HG02642 (cell line): ENCODE measurements at regions not wholly inside any gene's neighbourhood (a gene's known extent, or its start where the extent isn't known, plus 50 kb on each side); places are given as distances from the start of the nearest gene placed in this dataset.

Experiments
- ATAC-seq: cut with Tn5 transposase; IDR thresholded peaks from one replicate; pipeline ENCODE4 v1.9.1; 2021; ENCODE audit warnings: mild to moderate bottlenecking; ENCODE audit not compliant: unreplicated experiment, poor library complexity

DNA sequence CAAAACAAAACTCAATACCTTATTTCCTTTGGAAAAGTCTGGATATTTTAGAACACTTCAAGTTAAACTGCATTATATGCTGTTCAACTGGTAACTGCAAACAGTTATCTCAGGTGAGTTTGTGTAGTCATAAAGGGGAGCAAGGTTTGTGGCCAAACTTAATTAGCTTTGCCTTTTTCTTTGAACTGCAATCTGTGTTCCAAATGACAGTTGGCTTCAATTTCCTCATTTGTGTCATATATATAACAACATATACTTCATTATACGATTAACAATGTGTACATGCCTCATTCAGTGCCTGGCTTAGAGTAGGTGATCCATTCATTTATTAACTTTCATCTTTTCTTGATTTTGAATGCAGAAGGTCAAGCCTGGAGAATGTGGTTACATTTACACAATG, 55.8 kb downstream of the KCNE4 start:
- ATAC-seq = no peak

DNA sequence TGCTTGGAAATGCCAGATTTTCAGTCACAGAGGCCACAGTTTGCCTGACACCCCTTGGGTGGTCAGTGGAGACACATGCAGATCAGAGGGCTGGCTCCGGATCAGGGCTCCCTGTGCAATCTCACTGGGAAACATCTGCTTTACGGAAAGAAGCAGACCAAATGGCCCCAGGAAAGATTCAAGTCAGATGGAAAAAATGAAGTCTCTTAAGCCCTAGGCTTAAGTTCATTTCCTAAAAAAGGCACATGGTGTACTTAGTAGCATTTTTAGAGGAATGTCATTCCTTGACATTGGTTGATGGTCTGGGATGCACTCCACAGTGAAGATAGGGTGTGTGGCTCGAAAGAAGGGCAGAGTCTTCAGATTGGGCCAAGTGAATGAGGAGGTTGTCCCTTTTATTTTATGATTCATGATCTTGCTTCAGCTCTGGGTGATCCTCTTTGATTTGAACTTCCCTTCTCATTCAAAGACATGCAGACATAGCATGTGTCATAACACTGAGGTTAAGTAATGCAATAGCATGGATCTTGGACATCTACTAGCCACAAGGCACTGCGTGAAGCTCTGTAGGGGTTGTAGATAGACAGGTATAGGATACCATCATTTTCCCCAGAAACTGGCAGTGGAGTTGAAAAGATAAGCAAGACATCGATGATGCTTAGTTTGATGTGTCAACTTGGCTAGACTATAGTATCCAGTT, 56.5 kb downstream of the KCNE4 start:
- no peak for ATAC-seq

DNA sequence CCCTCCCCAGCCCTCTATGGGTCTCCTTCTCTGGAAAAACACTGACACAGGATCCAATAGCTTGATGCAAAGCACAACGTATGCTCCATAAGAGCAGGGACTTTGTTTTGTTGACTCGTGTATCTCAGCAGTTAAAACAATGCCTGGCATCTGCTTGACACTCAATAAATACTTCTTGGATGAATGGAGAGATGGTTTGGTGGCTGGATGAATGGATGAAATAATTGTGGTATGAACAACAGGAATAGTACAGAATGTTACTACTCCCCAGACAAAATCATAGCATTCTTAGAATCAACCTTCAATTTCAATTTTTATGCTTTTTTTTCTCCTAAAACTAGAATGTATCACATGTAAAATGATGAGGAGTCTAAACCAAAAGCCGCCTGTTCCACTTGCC, 57.4 kb downstream of the KCNE4 start:
- no peak for ATAC-seq

DNA sequence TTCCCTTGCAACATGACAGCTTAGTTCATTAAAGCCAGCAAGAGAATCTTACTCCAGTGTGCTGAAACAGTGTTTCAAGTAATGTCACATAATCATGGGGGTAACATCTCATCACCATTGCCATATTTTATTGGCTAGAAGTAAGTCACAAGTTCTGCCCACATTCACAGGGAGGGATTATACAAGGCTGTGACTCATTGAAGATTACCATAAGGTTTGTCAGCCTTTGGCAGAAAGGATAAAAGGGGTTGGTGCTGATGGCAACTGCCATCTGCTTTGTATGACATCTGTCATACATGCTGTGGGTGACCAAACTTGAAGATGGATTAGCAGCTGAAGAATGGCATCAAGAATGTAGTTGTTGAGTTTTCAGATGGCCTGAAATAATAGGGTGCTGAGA, 61.2 kb downstream of the KCNE4 start:
- no peak for ATAC-seq

DNA sequence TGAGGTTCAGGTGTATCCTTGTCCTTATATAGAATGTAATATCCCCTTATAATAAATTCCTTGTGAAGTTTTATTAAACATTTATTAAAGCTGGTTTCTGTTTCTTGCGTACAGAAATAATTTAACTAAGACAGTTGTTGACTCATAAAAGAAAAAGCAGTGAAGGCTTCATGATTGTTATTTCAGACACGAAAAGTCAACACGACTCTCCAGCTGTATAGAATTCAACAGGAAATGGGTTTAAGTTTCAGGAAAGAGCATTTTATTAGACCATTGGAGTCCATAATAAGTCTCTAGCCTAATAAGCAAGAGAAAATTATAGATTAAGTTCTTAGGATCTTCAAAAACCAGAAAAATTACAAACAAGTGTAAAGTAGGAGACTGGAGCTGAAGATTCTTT, 62.2 kb downstream of the KCNE4 start:
- no peak for ATAC-seq

DNA sequence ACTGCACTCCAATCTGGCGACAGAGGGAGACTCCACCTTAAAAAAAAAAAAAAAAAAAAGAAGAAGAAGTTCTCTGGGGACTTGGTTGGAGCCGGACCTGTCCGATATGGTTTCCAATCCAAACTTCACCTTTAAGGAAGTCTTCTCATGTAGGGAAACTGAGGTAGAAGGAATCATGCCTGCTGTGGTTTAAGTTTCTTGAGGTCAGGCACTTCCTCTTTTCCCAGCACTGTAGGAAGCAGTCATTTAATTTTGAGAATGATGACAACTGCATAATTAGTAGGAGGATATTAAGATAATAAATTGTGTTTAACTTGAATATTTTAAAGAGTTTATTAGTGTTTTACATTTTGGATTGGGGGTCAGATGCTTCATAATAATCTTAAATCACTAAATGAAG, 62.9 kb downstream of the KCNE4 start:
- ATAC-seq = no peak

DNA sequence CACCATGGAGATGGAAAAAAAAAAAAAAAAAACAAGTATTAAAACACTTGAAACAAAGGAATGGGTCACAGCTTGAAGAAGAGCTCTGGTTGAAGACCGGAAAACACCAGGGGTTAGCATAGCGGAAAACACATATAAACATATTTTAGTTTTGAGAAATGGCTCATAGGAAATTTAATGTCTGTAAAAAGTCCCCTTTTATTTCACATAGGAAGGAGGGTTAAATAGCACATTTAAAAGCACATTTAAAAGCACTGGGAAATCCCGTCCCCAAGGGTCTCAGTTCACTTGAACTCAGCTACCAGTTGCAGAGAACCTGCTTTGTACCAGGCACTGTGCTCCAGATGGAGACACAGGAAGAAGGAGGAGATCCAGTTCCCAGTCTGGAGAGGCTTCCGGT, 65.5 kb downstream of the KCNE4 start:
- no peak for ATAC-seq

DNA sequence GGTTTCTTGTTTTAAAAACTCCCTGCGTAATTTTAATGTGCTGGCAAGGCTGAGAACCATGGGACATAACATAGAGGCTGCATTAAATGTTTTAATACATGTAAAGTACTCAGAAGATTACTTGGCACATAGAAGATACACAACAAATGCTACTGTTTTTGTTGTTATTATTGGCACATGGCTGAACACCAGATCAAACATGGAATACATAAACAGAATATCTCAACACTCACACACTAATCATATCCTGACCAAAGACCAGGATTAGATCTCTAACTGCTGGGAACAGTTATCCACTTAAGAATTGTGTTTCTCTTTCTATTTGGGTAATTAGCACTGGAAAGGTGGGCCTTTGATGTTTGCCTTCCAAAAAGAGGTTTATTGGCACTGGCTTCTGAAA, 69.3 kb downstream of the KCNE4 start:
- no peak for ATAC-seq

DNA sequence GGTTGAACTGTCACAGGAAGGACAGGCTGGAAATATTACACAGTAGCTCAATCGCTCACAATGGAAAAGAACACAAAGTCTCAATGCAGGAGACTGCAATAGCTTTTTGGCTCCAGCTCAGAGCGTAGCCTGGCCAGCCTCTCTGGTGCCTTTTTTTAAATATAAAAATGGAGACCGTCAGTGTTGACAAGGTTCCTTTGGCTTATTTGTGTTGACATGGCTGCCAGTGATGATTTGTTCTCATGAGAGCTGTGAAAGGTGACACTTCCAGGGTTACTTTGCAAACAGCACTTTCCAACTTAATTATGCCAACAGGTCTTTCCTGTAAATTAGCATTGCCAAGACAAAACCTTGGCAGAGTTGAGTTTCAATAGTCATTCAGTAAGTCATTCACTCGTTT, 70.8 kb downstream of the KCNE4 start:
- ATAC-seq = no peak

DNA sequence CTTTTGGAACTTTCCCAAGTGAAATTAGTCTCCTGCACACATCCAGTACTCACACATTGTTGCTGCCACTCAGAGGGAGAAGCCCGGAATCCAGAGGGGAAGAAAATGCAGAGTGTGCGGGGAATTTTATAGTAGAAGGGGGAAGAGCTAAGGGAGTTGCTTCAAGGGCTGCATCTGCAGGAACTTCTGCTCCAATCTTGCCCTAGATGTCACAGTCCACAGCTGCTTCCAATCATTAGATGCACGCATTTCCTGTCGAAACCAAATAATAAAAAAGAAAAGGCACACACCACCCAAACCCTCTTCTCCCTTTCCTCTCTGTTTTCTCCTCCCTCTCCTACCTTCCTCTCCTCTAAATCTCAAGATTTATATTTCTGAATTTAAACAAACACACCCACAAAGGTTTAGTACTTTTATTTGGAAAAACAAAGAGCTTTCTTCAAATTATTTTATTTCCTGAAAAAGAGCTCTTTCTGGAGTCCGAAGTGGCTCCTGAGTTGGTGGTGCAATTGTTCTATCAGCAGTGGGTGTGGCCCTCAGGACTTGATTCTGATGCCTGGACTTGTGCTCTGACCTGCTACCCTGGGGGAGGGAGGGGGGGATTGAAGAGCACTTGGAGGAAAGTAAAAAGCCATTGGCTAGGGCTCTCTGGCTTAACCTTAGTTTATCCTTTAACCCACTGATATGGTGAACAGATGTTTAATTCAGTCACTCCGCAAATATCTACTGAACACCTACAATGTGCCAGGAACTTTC, 72.0 kb downstream of the KCNE4 start:
- ATAC-seq = no peak

DNA sequence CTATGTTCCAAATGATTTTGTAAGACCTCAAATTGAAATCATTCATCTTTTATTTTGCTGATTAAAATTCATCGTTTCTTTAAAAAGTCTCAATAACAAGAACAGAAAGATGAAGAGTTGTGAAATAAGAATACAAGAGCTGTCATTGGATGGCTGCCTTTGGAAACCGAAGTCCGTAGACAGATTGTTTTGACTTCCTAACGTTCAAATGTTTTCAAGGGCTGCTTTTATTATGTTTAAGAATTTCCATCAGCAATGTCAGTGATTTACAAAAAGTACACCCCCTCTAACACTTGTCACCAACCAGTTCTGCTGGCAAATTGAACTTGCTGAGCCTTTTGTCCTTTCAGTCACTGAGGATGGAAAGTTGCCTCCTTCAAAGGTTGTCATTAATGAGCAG, 89.6 kb downstream of the KCNE4 start:
- no peak for ATAC-seq

DNA sequence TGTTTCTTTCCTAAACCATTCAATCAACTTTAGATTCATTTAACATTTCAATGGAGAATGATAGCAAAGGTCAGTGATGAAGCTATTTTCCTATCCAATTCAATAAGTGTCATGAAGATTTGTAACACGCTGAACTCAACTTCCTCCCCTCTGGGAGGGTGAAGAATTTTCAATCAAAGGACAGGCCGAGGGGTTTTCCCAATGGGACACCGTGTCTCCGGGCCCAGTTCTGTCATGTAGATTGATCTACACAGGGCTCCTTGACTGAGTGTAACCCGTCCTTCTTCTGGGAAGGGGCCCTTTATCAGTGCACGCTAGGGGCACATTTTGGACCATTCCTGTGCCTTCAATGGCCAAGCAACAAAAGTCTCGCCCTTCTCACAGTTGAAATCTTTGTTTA, 90.1 kb downstream of the KCNE4 start:
- ATAC-seq = no peak

DNA sequence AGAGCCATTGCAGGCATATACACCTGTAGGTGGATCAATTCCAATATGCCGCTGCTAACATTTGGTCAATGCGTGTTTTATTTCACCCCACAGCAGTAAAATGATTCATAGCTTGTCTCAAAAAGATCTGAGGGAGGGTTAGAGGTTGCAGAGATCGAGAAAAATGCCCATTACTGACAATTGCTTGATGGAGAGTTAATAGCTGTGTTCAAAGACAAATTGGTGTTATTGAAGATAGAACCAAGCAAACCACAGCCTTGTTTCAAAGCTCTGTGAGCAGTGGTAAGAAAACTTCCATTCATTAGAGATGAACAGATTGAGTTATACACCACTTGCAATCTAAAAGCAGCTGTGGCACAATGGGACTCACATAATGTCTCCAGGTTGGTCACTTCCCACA, 95.4 kb downstream of the KCNE4 start:
- no peak for ATAC-seq

DNA sequence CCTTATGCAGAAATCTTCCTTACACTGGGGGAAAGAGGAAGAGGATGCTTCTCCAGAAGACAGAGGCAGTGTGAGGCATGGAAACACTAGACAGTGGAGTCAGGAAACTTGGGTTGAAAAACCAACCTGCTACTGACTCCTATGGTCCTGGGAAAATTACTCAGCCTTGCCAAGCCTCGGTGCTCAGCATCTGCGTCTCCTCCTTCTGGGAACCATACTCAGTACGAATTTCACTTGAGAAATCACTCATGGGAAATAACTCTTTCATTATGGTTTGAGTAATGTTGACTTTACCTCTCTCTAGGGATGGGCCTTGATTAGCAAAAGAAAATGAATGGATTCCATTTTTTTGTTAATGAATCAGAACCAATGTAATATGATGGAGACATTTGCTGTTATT, 96.5 kb downstream of the KCNE4 start:
- no peak for ATAC-seq

DNA sequence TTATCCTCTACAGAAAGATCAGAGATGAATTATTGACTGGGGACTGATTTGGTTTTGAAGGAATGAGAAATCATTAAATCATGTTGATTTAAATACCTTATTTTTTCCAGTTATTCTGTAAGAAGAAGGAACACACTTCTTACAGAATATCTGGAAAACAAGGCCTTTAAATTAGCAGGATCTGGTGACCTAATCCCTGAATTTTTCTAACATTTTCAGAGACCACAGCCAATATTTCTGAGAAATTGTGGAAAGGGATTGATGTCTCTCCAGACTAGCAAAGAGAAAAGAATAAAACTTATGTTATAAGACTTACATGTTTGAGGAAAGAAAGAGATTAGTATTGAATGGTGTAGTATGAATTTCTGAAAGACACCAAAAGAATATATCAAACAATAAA, 104.0 kb downstream of the KCNE4 start:
- no peak for ATAC-seq

DNA sequence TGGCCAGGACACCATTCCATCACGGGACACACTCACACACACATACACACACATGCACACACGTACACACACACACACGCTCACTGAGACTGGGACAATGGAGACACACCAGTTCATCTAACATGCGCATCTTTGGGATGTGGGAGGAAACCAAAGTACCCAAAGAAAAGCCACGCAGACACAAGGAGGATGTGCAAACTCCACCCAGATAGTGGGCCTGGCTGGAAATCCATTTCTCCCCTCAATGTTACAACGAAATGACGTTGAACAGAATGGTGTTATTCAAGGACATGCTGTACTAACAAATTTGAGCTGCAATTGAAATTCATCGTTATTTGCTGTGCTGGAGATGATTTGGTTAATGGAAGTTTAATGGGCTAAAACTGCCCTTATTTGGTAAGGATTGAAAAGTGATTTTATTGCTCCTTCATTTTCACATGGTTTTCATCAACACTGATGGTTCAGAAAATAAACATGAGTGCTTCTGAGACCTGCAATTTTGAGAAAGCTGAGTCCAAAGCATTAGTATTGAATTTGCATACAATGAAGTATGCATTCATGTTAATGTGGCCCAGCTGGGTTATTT, 110.0 kb downstream of the KCNE4 start:
- no peak for ATAC-seq

DNA sequence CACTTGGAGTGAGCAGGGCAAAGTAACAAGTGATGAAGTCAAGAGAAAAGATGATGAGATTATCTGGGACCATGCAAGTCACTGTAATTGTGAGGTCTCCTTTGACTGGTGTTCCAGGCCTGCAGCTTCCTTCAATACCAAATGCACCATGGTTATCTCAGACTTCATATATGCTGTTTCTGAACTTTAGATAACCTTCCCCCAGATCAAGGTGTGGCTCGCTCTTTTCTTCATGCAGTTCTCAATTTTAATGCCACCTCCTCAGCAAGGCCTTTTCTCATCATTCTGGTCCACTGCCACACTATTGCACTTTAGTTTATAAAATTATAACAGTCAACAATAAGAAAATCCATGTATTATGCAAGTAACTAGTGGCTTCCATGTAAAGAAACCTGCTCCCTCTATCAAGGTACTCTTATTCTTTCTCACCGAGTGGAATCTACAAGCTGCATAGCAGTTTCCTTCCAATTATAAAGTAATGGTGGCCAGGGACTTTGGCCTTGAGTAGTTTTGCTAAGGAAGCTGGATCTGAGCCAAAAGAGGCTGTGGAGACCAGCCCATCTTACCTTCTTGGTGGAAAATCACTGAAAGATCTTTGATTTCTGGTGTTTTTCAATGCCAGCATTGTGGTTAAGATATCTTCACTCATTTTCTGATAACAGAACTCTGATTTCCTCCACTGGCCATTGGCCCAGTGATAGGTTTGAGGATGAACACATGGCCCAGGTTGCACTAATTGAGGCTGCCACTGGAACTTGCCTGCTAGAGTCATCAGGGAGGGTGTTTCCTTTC, 113.6 kb downstream of the KCNE4 start:
- ATAC-seq = no peak

DNA sequence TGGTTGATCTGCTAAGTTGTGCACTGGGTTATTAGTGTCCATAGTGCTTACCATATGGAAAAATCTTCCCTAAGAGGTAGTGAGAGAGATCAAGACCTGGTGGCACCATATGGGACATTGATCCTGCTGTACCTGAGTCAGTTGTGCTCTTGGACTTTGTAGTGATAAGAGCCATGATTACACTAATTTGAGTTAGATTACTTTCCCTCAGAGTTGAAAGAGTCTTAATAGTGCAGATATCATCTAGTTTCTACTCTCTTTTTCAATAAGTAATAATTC, 114.2 kb downstream of the KCNE4 start:
- no peak for ATAC-seq

DNA sequence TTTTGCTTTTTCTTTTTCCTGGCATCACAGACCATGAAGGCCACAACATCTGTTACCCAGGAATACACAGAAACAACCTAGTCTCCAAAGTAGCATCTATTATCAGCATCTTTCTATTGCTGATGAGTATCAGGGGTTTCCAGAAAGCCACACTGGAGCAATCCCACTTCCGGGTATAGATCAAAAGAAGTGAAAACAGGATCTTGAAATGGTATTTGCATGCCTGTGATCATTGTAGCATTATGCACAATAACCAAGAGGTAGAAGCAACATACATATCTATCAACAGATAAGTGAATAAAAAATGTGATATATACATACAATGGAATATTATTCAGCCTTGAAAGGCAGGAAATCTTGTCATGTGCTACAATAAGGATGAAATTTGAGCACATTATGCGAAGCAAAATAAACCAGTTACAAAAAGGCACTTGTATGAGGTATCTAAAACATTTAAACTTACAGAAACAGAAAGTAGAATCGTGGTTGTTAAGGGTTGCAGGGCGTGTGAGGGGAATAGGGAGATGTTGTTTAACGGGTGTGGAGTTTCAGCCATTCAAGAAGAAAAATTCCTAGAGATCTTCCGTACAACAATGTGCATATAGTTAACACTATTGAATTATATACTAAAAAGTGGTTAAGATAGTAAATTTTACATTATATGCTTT, 115.1 kb downstream of the KCNE4 start:
- no peak for ATAC-seq

DNA sequence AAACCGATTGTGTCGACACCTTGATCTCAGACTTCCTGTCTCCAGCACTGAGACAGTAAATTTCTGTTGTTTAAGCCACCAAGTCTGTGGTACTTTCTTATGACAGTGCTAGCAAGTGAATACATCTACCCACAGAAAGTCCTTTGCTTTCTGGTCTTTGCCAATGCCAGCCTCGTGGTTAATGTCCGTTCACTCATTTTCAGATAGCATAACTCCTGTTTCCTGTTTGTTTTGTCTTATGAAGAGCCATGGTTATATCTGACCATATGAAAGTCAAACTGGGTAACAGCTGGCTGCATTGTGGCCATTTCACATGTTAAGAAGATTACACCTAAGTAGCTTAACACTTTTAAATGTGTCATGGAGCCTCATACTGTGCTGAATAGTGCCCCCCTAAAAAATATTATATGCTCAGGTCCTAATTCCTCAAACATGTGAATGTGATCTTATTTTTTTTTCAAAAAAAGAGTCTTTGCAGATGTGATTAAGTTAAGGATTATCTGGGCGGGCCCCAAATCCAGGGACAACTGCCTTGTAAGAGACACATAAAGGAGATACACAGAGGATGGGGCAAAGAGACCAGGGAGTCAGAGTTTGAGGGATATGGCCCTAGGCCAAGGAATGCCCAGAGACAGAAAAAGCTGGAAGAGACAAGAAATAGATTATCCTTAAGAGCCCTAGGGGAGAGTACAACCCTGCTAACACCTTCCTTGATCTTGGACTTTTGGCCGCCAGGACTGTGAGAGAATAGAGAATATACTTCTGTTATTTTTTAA, 118.0 kb downstream of the KCNE4 start:
- no peak for ATAC-seq
